IMR-90 (cell line): ENCODE measurements at regions not wholly inside any gene's neighbourhood (a gene's known extent, or its start where the extent isn't known, plus 50 kb on each side); places are given as distances from the start of the nearest gene placed in this dataset.

Experiments
- ATAC-seq: fragments of 200-7000 bp; cut with Tn5 transposase; 2 replicates; pipeline ENCODE4 v1.9.1; 2020; ENCODE audit warnings: low read depth, mild to moderate bottlenecking, moderate library complexity
- BruUV-seq: library from RNA; stranded (reverse); fragments of 400-500 nt; replicated peaks from 2 replicates; lab custom pipeline; 2021; lab: Mats Ljungman, UMichigan
- CTCF ChIA-PET: fragments of 300-600 bp; formaldehyde crosslinking; extraction: SDS; loops from one replicate; lab custom pipeline; 2021; ENCODE audit warnings: antibody characterized with exemption; lab: Yijun Ruan, JAX
- POLR2A ChIA-PET: fragments of 300-600 bp; sonication (Branson Sonifier 250); formaldehyde crosslinking; loops from one replicate; lab custom pipeline; 2022; ENCODE audit warnings: antibody characterized with exemption; ENCODE audit not compliant: unreplicated experiment; lab: Charles Lee
- DNase-seq: peaks from one replicate; pipeline ENCODE4 v3.0.0; 2013
- H2AFZ ChIP-seq: replicated peaks from 2 replicates; pipeline ENCODE3; 2013; ENCODE audit warnings: low read length, mild to moderate bottlenecking; ENCODE audit not compliant: poor library complexity
- H2AK5ac ChIP-seq: 2 replicates; pipeline ENCODE4 v1.6.1; 2013; ENCODE audit warnings: low read depth, low read length, inconsistent platforms
- H2AK9ac ChIP-seq: replicated peaks from 2 replicates; pipeline ENCODE3; 2013; ENCODE audit warnings: mild to moderate bottlenecking, low read depth, low read length, moderate library complexity; ENCODE audit not compliant: poor library complexity
- H2BK120ac ChIP-seq: 2 replicates; pipeline ENCODE4 v1.6.1; 2013; ENCODE audit warnings: low read depth, low read length, inconsistent platforms
- H2BK15ac ChIP-seq: 3 replicates; pipeline ENCODE4 v1.6.1; 2013; ENCODE audit warnings: low read depth, low read length, inconsistent platforms
- H2BK20ac ChIP-seq: 2 replicates; pipeline ENCODE4 v1.6.1; 2013; ENCODE audit warnings: low read depth, mild to moderate bottlenecking, inconsistent platforms, low read length, moderate library complexity
- H2BK5ac ChIP-seq: 2 replicates; pipeline ENCODE4 v1.6.1; 2013; ENCODE audit warnings: mild to moderate bottlenecking, low read depth, low read length, inconsistent platforms; ENCODE audit not compliant: poor library complexity, severe bottlenecking
- H3K14ac ChIP-seq: replicated peaks from 2 replicates; pipeline ENCODE4 v1.6.1; 2013; ENCODE audit warnings: low read depth, low read length, inconsistent platforms
- H3K18ac ChIP-seq: 2 replicates; pipeline ENCODE4 v1.6.1; 2013; ENCODE audit warnings: low read depth, low read length, control low read depth
- H3K23ac ChIP-seq: 2 replicates; pipeline ENCODE4 v1.6.1; 2013; ENCODE audit warnings: low read depth, low read length, inconsistent platforms
- H3K27ac ChIP-seq: 2 replicates; pipeline ENCODE4 v1.5.1; 2013; ENCODE audit warnings: mild to moderate bottlenecking, control low read depth, low read length; ENCODE audit not compliant: insufficient read depth
- H3K27me3 ChIP-seq: 2 replicates; pipeline ENCODE4 v1.6.1; 2013; ENCODE audit warnings: low read length; ENCODE audit not compliant: control insufficient read depth, insufficient read depth
- H3K36me3 ChIP-seq: 2 replicates; pipeline ENCODE4 v1.6.1; 2013; ENCODE audit warnings: low read length, mixed read lengths; ENCODE audit not compliant: control insufficient read depth, insufficient read depth
- H3K4ac ChIP-seq: 2 replicates; pipeline ENCODE4 v1.6.1; 2013; ENCODE audit warnings: low read depth, low read length, inconsistent platforms
- H3K4me1 ChIP-seq: 2 replicates; pipeline ENCODE4 v1.6.1; 2013; ENCODE audit warnings: low read length, mixed read lengths; ENCODE audit not compliant: control insufficient read depth, insufficient read depth
- H3K4me2 ChIP-seq: 2 replicates; pipeline ENCODE4 v1.6.1; 2013; ENCODE audit warnings: low read depth, mild to moderate bottlenecking, control low read depth, low read length, moderate library complexity
- H3K4me3 ChIP-seq: 2 replicates; pipeline ENCODE4 v1.5.1; 2013; ENCODE audit warnings: low read depth, mild to moderate bottlenecking, control low read depth, low read length, moderate library complexity; ENCODE audit not compliant: insufficient read depth
- H3K56ac ChIP-seq: 2 replicates; pipeline ENCODE4 v1.6.1; 2013; ENCODE audit warnings: low read length, inconsistent platforms; ENCODE audit not compliant: insufficient read depth; ENCODE audit errors: extremely low read depth
- H3K79me1 ChIP-seq, 2 experiments: 2 replicates each; pipeline ENCODE4 v1.6.1; 2013; ENCODE audit warnings: low read length in 2 of 2, inconsistent platforms in 1 of 2, low read depth in 1 of 2
- H3K9ac ChIP-seq: 2 replicates; pipeline ENCODE4 v1.6.1; 2013; ENCODE audit warnings: low read depth, low read length, control low read depth
- H3K9me1 ChIP-seq: 2 replicates; pipeline ENCODE4 v1.6.1; 2013; ENCODE audit warnings: low read length, inconsistent platforms; ENCODE audit not compliant: insufficient read depth
- H3K9me3 ChIP-seq: 2 replicates; pipeline ENCODE4 v1.6.1; 2013; ENCODE audit warnings: low read length; ENCODE audit not compliant: control insufficient read depth, insufficient read depth
- H4K20me1 ChIP-seq: 2 replicates; pipeline ENCODE4 v1.6.1; 2013; ENCODE audit warnings: low read length, inconsistent platforms; ENCODE audit not compliant: insufficient read depth
- H4K5ac ChIP-seq: 2 replicates; pipeline ENCODE4 v1.6.1; 2013; ENCODE audit warnings: mild to moderate bottlenecking, low read depth, low read length, control low read depth
- H4K8ac ChIP-seq, 2 experiments: 2 replicates each; pipeline ENCODE4 v1.6.1; 2013; ENCODE audit warnings: low read depth in 2 of 2, low read length in 2 of 2, control low read depth in 1 of 2, inconsistent platforms in 1 of 2
- H4K91ac ChIP-seq: 2 replicates; pipeline ENCODE4 v1.6.1; 2013; ENCODE audit warnings: low read depth, low read length, inconsistent platforms; ENCODE audit not compliant: insufficient read depth
- CTCF ChIP-seq: conservative IDR thresholded peaks from 2 replicates; pipeline ENCODE4 v1.5.1; 2012; ENCODE audit warnings: mild to moderate bottlenecking, low read depth, low read length, improper control_type of control experiment
- NFE2L2 ChIP-seq: fragments of 150-350 bp; IDR thresholded peaks from 2 replicates; pipeline ENCODE4 v1.6.1; 2016; ENCODE audit warnings: low read depth, mild to moderate bottlenecking, low read length
- WGBS, 2 experiments: methylation state at CpG; one replicate each; pipeline versions ENCODE4 v1.1.5 to v1.1.7; 2013; ENCODE audit warnings: missing lambda C conversion rate in 2 of 2; ENCODE audit not compliant: insufficient read length in 1 of 2; ENCODE audit errors: extremely low coverage in 2 of 2; 5-methylcytosine and 5-hydroxymethylcytosine counted together
- dilution Hi-C: fragments of 300-500 bp; cut with HindIII; formaldehyde crosslinking; loops from one replicate; pipeline ENCODE4 v1.14.3; 2018; ENCODE audit warnings: low sequenced_read_pairs; ENCODE audit not compliant: unreplicated experiment
- in situ Hi-C: fragments of 300-500 bp; cut with MboI; formaldehyde crosslinking; loops from 3 replicates; pipeline ENCODE4 v1.14.3; 2019; ENCODE audit warnings: low sequenced_read_pairs, inconsistent platforms, mixed read lengths
- intact Hi-C: fragments of 100-400 bp; cut with micrococcal nuclease; formaldehyde crosslinking; loops from 2 replicates; pipeline ENCODE4 v1.10.0; 2022

GRCh38 chr1:30042438-30043147 lies 680.8 kb downstream of the MATN1 start:
- H3K4me3 ChIP-seq, result no peak overlapping the region
- ChIA-PET POLR2A (no interaction called here), CTCF (interaction anchor here (1.0 kb wide), 1 partner anchor 21 kb away, joined by 3 read pairs; no protein-coding TSS in a partner anchor)
- H2BK5ac ChIP-seq, result no peak overlapping the region
- H4K5ac ChIP-seq, result no peak overlapping the region
- H3K9me3 ChIP-seq, result no peaks in the 10 kb centered on the region
- no peak overlapping the region for H4K8ac ChIP-seq
- H2AK9ac ChIP-seq, result no peak overlapping the region
- H2BK20ac ChIP-seq, result no peak overlapping the region
- no peak overlapping the region for H4K91ac ChIP-seq
- no peak overlapping the region for H3K18ac ChIP-seq
- no peak overlapping the region for H3K4ac ChIP-seq
- in situ Hi-C loops (no loop called here), dilution Hi-C loops (no loop called here), intact Hi-C loops (no loop called here)
- no peak overlapping the region for H2AFZ ChIP-seq
- no peaks in the 10 kb centered on the region for H4K20me1 ChIP-seq
- no peaks in the 10 kb centered on the region for H3K36me3 ChIP-seq
- no peaks in the 10 kb centered on the region for H3K9me1 ChIP-seq
- H2BK120ac ChIP-seq, result no peak overlapping the region
- ATAC-seq (no peak), DNase-seq (no peak)
- no peak overlapping the region for H3K14ac ChIP-seq
- H3K9ac ChIP-seq, result no peak overlapping the region
- H3K27ac ChIP-seq, result no peak overlapping the region
- no peak overlapping the region for H2AK5ac ChIP-seq
- no peak overlapping the region for H3K23ac ChIP-seq
- no peak overlapping the region for H3K4me2 ChIP-seq
- no CpG with 5 or more reads among the region's 2 CpGs for WGBS, 2 experiments
- TF ChIP-seq NFE2L2 (no peak), CTCF (no peak)
- no peaks in the 10 kb centered on the region for H3K27me3 ChIP-seq
- H3K56ac ChIP-seq, result no peak overlapping the region
- BruUV-seq, result no TSS peak
- H3K79me1 ChIP-seq, result no peaks in the 10 kb centered on the region
- H2BK15ac ChIP-seq, result no peak overlapping the region
- no peaks in the 10 kb centered on the region for H3K4me1 ChIP-seq
